Stimulated activated naive B cell treated with anti-CD40 and anti-IgM and Interleukin-4, amounts not matched to agents 10 μg/mL and 1 μg/mL and 100 μg/mL, for 72 hours (primary cell): ENCODE measurements at regions not wholly inside any gene's neighbourhood (a gene's known extent, or its start where the extent isn't known, plus 50 kb on each side); places are given as distances from the start of the nearest gene placed in this dataset.

ENCODE experiments used
- ATAC-seq, 2 donors: fragments of 150-1000 bp; cut with Tn5 transposase; replicated peaks; 2 replicates each; pipeline ENCODE4 v1.10.0; 2021; ENCODE audit warnings: moderate library complexity in 1 of 2
- DNase-seq: peaks from one replicate; pipeline ENCODE4 v3.0.0; 2021
- H3K27ac Mint-ChIP-seq: one replicate; pipeline ENCODE4 v1.8.0; 2022; ENCODE audit warnings: mild to moderate bottlenecking, mixed read lengths
- H3K27me3 Mint-ChIP-seq, 2 donors: one replicate each; pipeline ENCODE4 v1.8.0; 2022; ENCODE audit warnings: mixed read lengths in 2 of 2
- H3K36me3 Mint-ChIP-seq, 2 donors: one replicate each; pipeline ENCODE4 v1.8.0; 2022; ENCODE audit warnings: mixed read lengths in 2 of 2, mild to moderate bottlenecking in 1 of 2
- H3K4me1 Mint-ChIP-seq, 2 donors: one replicate each; pipeline ENCODE4 v1.8.0; 2022; ENCODE audit warnings: mixed read lengths in 2 of 2, mild to moderate bottlenecking in 1 of 2
- H3K4me3 Mint-ChIP-seq, 2 donors: one replicate each; pipeline ENCODE4 v1.8.0; 2022; ENCODE audit warnings: mild to moderate bottlenecking in 2 of 2, mixed read lengths in 2 of 2, moderate library complexity in 1 of 2
- H3K9me3 Mint-ChIP-seq, 2 donors: one replicate each; pipeline ENCODE4 v1.8.0; 2022; ENCODE audit warnings: mixed read lengths in 2 of 2, mild to moderate bottlenecking in 1 of 2

GRCh38 chr12:127749416-127749815 is 517.6 kb upstream of the TMEM132C start:
- DNase-seq (no peak), ATAC-seq (no peak)
- no peaks in the 10 kb centered on the region for H3K27me3 Mint-ChIP-seq
- no peaks in the 10 kb centered on the region for H3K36me3 Mint-ChIP-seq
- no peak overlapping the region for H3K27ac Mint-ChIP-seq
- H3K4me1 Mint-ChIP-seq = no peaks in the 10 kb centered on the region
- H3K9me3 Mint-ChIP-seq = peaks cover 0 to 2% of the 10 kb centered on the region in 2 donors
- no peak overlapping the region for H3K4me3 Mint-ChIP-seq

- Mint-ChIP-seq H3K9me3 (peaks cover 0 to 2% of the 10 kb centered on the region in 2 donors), H3K4me1 (no peaks in the 10 kb centered on the region), H3K4me3 (no peak overlapping the region), H3K36me3 (no peaks in the 10 kb centered on the region), H3K27me3 (no peaks in the 10 kb centered on the region), H3K27ac (no peak overlapping the region)
- DNase-seq (no peak), ATAC-seq (no peak)
Observed at GRCh38 chr12:127750076-127750840, 516.7 kb upstream of the TMEM132C start.

- DNase-seq (no peak), ATAC-seq (no peak)
- Mint-ChIP-seq H3K4me3 (no peak overlapping the region), H3K36me3 (no peaks in the 10 kb centered on the region), H3K9me3 (peaks cover 7 to 9% of the 10 kb centered on the region in 2 donors), H3K27me3 (no peaks in the 10 kb centered on the region), H3K4me1 (no peaks in the 10 kb centered on the region), H3K27ac (no peak overlapping the region)
Observed at GRCh38 chr12:127752802-127753201, 514.2 kb upstream of the TMEM132C start.

- Mint-ChIP-seq H3K27me3 (no peaks in the 10 kb centered on the region), H3K27ac (no peak overlapping the region), H3K9me3 (peaks cover 18 to 20% of the 10 kb centered on the region in 2 donors), H3K4me3 (no peak overlapping the region), H3K36me3 (no peaks in the 10 kb centered on the region), H3K4me1 (no peaks in the 10 kb centered on the region)
- ATAC-seq (no peak), DNase-seq (no peak)
Observed at GRCh38 chr12:127760357-127760756, 506.6 kb upstream of the TMEM132C start.

GRCh38 chr12:127760996-127761395 is 506.0 kb upstream of the TMEM132C start:
- peaks cover 18 to 20% of the 10 kb centered on the region in 2 donors for H3K9me3 Mint-ChIP-seq
- no peak overlapping the region for H3K4me3 Mint-ChIP-seq
- H3K27ac Mint-ChIP-seq = no peak overlapping the region
- ATAC-seq (no peak), DNase-seq (no peak)
- H3K27me3 Mint-ChIP-seq = no peaks in the 10 kb centered on the region
- no peaks in the 10 kb centered on the region for H3K36me3 Mint-ChIP-seq
- no peaks in the 10 kb centered on the region for H3K4me1 Mint-ChIP-seq

GRCh38 chr12:127761880-127762279 is 505.1 kb upstream of the TMEM132C start:
- H3K4me1 Mint-ChIP-seq = no peaks in the 10 kb centered on the region
- no peaks in the 10 kb centered on the region for H3K36me3 Mint-ChIP-seq
- no peak overlapping the region for H3K27ac Mint-ChIP-seq
- H3K9me3 Mint-ChIP-seq = peaks cover 15 to 17% of the 10 kb centered on the region in 2 donors
- ATAC-seq = no peak
- no peaks in the 10 kb centered on the region for H3K27me3 Mint-ChIP-seq
- no peak for DNase-seq
- no peak overlapping the region for H3K4me3 Mint-ChIP-seq

- H3K9me3 Mint-ChIP-seq = peaks cover 12 to 13% of the 10 kb centered on the region in 2 donors
- ATAC-seq (no peak), DNase-seq (no peak)
- no peaks in the 10 kb centered on the region for H3K4me1 Mint-ChIP-seq
- no peaks in the 10 kb centered on the region for H3K27me3 Mint-ChIP-seq
- H3K36me3 Mint-ChIP-seq = no peaks in the 10 kb centered on the region
- no peak overlapping the region for H3K27ac Mint-ChIP-seq
- H3K4me3 Mint-ChIP-seq = no peak overlapping the region
Observed at GRCh38 chr12:127767656-127768055, 499.3 kb upstream of the TMEM132C start.

- Mint-ChIP-seq H3K9me3 (peaks cover 0 to 6% of the 10 kb centered on the region in 2 donors), H3K27ac (no peak overlapping the region), H3K4me1 (no peaks in the 10 kb centered on the region), H3K27me3 (no peaks in the 10 kb centered on the region), H3K4me3 (no peak overlapping the region), H3K36me3 (no peaks in the 10 kb centered on the region)
- ATAC-seq = no peak
- no peak for DNase-seq
Observed at GRCh38 chr12:127770118-127770517, 496.9 kb upstream of the TMEM132C start.

GRCh38 chr12:127771546-127771945 is 495.4 kb upstream of the TMEM132C start:
- ATAC-seq = no peak

GRCh38 chr12:127773520-127773919 is 493.4 kb upstream of the TMEM132C start:
- DNase-seq (no peak), ATAC-seq (no peak)
- Mint-ChIP-seq H3K4me1 (no peaks in the 10 kb centered on the region), H3K27ac (no peak overlapping the region), H3K27me3 (no peaks in the 10 kb centered on the region), H3K36me3 (no peaks in the 10 kb centered on the region), H3K9me3 (peaks cover 0 to 7% of the 10 kb centered on the region in 2 donors), H3K4me3 (no peak overlapping the region)

More at GRCh38 chr12:127771546-127771945, 495.4 kb upstream of the TMEM132C start:
- Mint-ChIP-seq H3K4me1 (no peaks in the 10 kb centered on the region), H3K9me3 (peaks cover 0 to 6% of the 10 kb centered on the region in 2 donors), H3K4me3 (no peak overlapping the region), H3K27ac (no peak overlapping the region), H3K27me3 (no peaks in the 10 kb centered on the region), H3K36me3 (no peaks in the 10 kb centered on the region)
- DNase-seq = no peak

- no peaks in the 10 kb centered on the region for H3K4me1 Mint-ChIP-seq
Observed at GRCh38 chr12:127774828-127775227, 492.1 kb upstream of the TMEM132C start.

GRCh38 chr12:127779301-127780045 is 487.5 kb upstream of the TMEM132C start:
- H3K36me3 Mint-ChIP-seq = peaks cover 0 to 1% of the 10 kb centered on the region in 2 donors

More at GRCh38 chr12:127774828-127775227, 492.1 kb upstream of the TMEM132C start:
- DNase-seq (no peak), ATAC-seq (no peak)
- Mint-ChIP-seq H3K4me3 (no peak overlapping the region), H3K9me3 (peaks cover 0 to 9% of the 10 kb centered on the region in 2 donors), H3K36me3 (peaks cover 0 to 1% of the 10 kb centered on the region in 2 donors), H3K27me3 (no peaks in the 10 kb centered on the region), H3K27ac (no peak overlapping the region)

GRCh38 chr12:127780881-127781280 is 486.1 kb upstream of the TMEM132C start:
- ATAC-seq = no peak
- no peaks in the 10 kb centered on the region for H3K27me3 Mint-ChIP-seq
- H3K27ac Mint-ChIP-seq = no peak overlapping the region
- H3K9me3 Mint-ChIP-seq = peaks cover 3 to 5% of the 10 kb centered on the region in 2 donors
- H3K36me3 Mint-ChIP-seq = peaks cover 0 to 1% of the 10 kb centered on the region in 2 donors
- no peak for DNase-seq
- no peaks in the 10 kb centered on the region for H3K4me1 Mint-ChIP-seq
- no peak overlapping the region for H3K4me3 Mint-ChIP-seq

More at GRCh38 chr12:127779301-127780045, 487.5 kb upstream of the TMEM132C start:
- Mint-ChIP-seq H3K4me3 (no peak overlapping the region), H3K27me3 (no peaks in the 10 kb centered on the region), H3K4me1 (no peaks in the 10 kb centered on the region), H3K9me3 (peaks cover 3 to 5% of the 10 kb centered on the region in 2 donors), H3K27ac (no peak overlapping the region)
- DNase-seq (no peak), ATAC-seq (no peak)

- H3K4me3 Mint-ChIP-seq = no peak overlapping the region
- no peak for ATAC-seq
- no peak overlapping the region for H3K27ac Mint-ChIP-seq
- H3K9me3 Mint-ChIP-seq = peaks cover 4 to 5% of the 10 kb centered on the region in 2 donors
- H3K36me3 Mint-ChIP-seq = peaks cover 0 to 1% of the 10 kb centered on the region in 2 donors
- DNase-seq = no peak
- no peaks in the 10 kb centered on the region for H3K4me1 Mint-ChIP-seq
- no peaks in the 10 kb centered on the region for H3K27me3 Mint-ChIP-seq
Observed at GRCh38 chr12:127781336-127781735, 485.6 kb upstream of the TMEM132C start.

GRCh38 chr12:127785540-127785939 is 481.4 kb upstream of the TMEM132C start:
- H3K4me1 Mint-ChIP-seq = no peaks in the 10 kb centered on the region
- no peaks in the 10 kb centered on the region for H3K27me3 Mint-ChIP-seq
- no peak overlapping the region for H3K27ac Mint-ChIP-seq
- DNase-seq (no peak), ATAC-seq (no peak)
- H3K9me3 Mint-ChIP-seq = peaks cover 0 to 17% of the 10 kb centered on the region in 2 donors
- H3K36me3 Mint-ChIP-seq = no peaks in the 10 kb centered on the region
- no peak overlapping the region for H3K4me3 Mint-ChIP-seq
